ENCODE measurements at regions not wholly inside any gene's neighbourhood (a gene's known extent, or its start where the extent isn't known, plus 50 kb on each side); places are given as distances from the start of the nearest gene placed in this dataset.
A peak's percentile ranks its signal among the peaks of the same experiment; 100 is the strongest.

- no peak for ATAC-seq (ENCODE audit: poor library complexity)
Measured at GRCh38 chr18:5817816-5818215, 77.5 kb downstream of the TMEM200C start.

GRCh38 chr18:5806860-5807259, 88.5 kb downstream of the TMEM200C start:
- CTCF ChIA-PET, result no interaction called here
- TF ChIP-seq CTCF (IDR thresholded peaks at IDR 0.05), result no peak

More at GRCh38 chr18:5817816-5818215, 77.5 kb downstream of the TMEM200C start:
- Histone ChIP-seq H3K4me3 (ENCODE audit: low read length) (no peak overlapping the region), H3K27ac (ENCODE audit: low read depth in 1 of 2, low read length in 2 of 2) (no peak overlapping the region), H3K36me3 (ENCODE audit: insufficient read depth, low read length) (no peaks in the 10 kb centered on the region), H3K27me3 (ENCODE audit: control insufficient read depth in 1 of 2, insufficient read depth in 2 of 2, low read length in 2 of 2) (no peaks in the 10 kb centered on the region), H3K9me3 (ENCODE audit: control insufficient read depth in 1 of 2, insufficient read depth in 1 of 2, low read length in 2 of 2) (no peaks in the 10 kb centered on the region), H3K4me1 (ENCODE audit: insufficient read depth, low read length) (no peaks in the 10 kb centered on the region)
- no peak for TF ChIP-seq CTCF (IDR thresholded peaks at IDR 0.05)
- no peak overlapping the region for H3K4me3 Mint-ChIP-seq
- peak in 1 of 14 experiments; percentile 3 for DNase-seq
- no peaks in the 10 kb centered on the region for H3K36me3 Mint-ChIP-seq (ENCODE audit: low read depth)
- H3K9me3 Mint-ChIP-seq, result no peaks in the 10 kb centered on the region
- H3K27me3 Mint-ChIP-seq, result peaks cover 13% of the 10 kb centered on the region
- intact Hi-C loops (cut with DNase I, micrococcal nuclease), result no loop called here
- POLR2A ChIA-PET, result no interaction called here
- CTCF ChIA-PET, result no interaction called here
- H3K4me1 Mint-ChIP-seq (ENCODE audit: low read depth), result no peaks in the 10 kb centered on the region
- H3K27ac Mint-ChIP-seq, result no peak overlapping the region

GRCh38 chr18:5787936-5788335, 107.4 kb downstream of the TMEM200C start:
- H3K4me1 Mint-ChIP-seq (ENCODE audit: low read depth), result no peaks in the 10 kb centered on the region

More at GRCh38 chr18:5806860-5807259, 88.5 kb downstream of the TMEM200C start:
- no peaks in the 10 kb centered on the region for H3K4me1 ChIP-seq (ENCODE audit: insufficient read depth, low read length)
- DNase-seq (no peak), ATAC-seq (ENCODE audit: poor library complexity) (no peak)
- POLR2A ChIA-PET, result no interaction called here
- H3K36me3 Mint-ChIP-seq (ENCODE audit: low read depth), result no peaks in the 10 kb centered on the region
- no peaks in the 10 kb centered on the region for H3K36me3 ChIP-seq (ENCODE audit: insufficient read depth, low read length)
- no peak overlapping the region for H3K27ac Mint-ChIP-seq
- H3K27me3 ChIP-seq (ENCODE audit: control insufficient read depth in 1 of 2, insufficient read depth in 2 of 2, low read length in 2 of 2), result peaks cover 0 to 5% of the 10 kb centered on the region in 2 experiments
- H3K4me1 Mint-ChIP-seq (ENCODE audit: low read depth), result no peaks in the 10 kb centered on the region
- intact Hi-C loops (cut with DNase I, micrococcal nuclease), result no loop called here
- H3K27ac ChIP-seq (ENCODE audit: low read depth in 1 of 2, low read length in 2 of 2), result no peak overlapping the region
- H3K9me3 Mint-ChIP-seq, result peaks cover 13% of the 10 kb centered on the region
- H3K27me3 Mint-ChIP-seq, result peaks cover 6% of the 10 kb centered on the region
- H3K4me3 ChIP-seq (ENCODE audit: low read length), result no peak overlapping the region
- no peak overlapping the region for H3K4me3 Mint-ChIP-seq
- H3K9me3 ChIP-seq (ENCODE audit: control insufficient read depth in 1 of 2, insufficient read depth in 1 of 2, low read length in 2 of 2), result peaks cover 9 to 13% of the 10 kb centered on the region in 2 experiments

More at GRCh38 chr18:5787936-5788335, 107.4 kb downstream of the TMEM200C start:
- no peak for TF ChIP-seq CTCF (IDR thresholded peaks at IDR 0.05)
- intact Hi-C loops (cut with DNase I, micrococcal nuclease), result no loop called here
- Mint-ChIP-seq H3K36me3 (ENCODE audit: low read depth) (no peaks in the 10 kb centered on the region), H3K27ac (no peak overlapping the region), H3K4me3 (no peak overlapping the region), H3K9me3 (peaks cover 2% of the 10 kb centered on the region), H3K27me3 (peaks cover 9% of the 10 kb centered on the region)
- H3K27ac ChIP-seq (ENCODE audit: low read depth in 1 of 2, low read length in 2 of 2), result no peak overlapping the region
- no peaks in the 10 kb centered on the region for H3K4me1 ChIP-seq (ENCODE audit: insufficient read depth, low read length)
- H3K4me3 ChIP-seq (ENCODE audit: low read length), result no peak overlapping the region
- POLR2A ChIA-PET, result no interaction called here
- CTCF ChIA-PET, result no interaction called here
- DNase-seq, result no peak
- H3K36me3 ChIP-seq (ENCODE audit: insufficient read depth, low read length), result no peaks in the 10 kb centered on the region
- H3K9me3 ChIP-seq (ENCODE audit: control insufficient read depth in 1 of 2, insufficient read depth in 1 of 2, low read length in 2 of 2), result no peaks in the 10 kb centered on the region
- no peaks in the 10 kb centered on the region for H3K27me3 ChIP-seq (ENCODE audit: control insufficient read depth in 1 of 2, insufficient read depth in 2 of 2, low read length in 2 of 2)
- no peak for ATAC-seq (ENCODE audit: poor library complexity)
